ENCODE measurements at regions not wholly inside any gene's neighbourhood (a gene's known extent, or its start where the extent isn't known, plus 50 kb on each side); places are given as distances from the start of the nearest gene placed in this dataset.
A peak's percentile ranks its signal among the peaks of the same experiment; 100 is the strongest.
"Not testable (repeated sequence)": the region's sequence is repeated elsewhere in the genome, so short reads cannot be mapped to it uniquely, and the experiment has no call there.

GRCh38 chr1:181260994-181261393 is 172.5 kb downstream of the IER5 start:
- no peak for DNase-seq

DNA sequence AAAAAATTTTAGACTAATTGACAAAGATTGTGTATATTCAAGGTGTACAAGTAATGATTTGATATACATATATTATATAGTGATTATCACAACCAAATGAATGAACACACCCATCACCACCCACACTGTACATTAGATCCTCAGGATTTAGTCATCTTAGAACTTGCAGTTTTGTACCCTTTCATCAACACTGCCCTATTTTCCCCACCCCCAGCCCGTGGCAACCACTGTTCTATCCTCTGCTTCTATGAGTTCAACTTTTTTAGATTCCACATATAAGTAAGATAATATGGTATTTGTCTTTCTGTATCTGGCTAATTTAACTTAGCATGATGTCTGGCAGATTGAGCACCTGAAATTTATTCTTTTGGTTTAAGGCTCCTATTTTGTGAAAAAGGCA is 173.6 kb downstream of the IER5 start:
- DNase-seq = no peak

GRCh38 chr1:181263444-181263843 is 174.9 kb downstream of the IER5 start:
- DNase-seq = no peak

DNA sequence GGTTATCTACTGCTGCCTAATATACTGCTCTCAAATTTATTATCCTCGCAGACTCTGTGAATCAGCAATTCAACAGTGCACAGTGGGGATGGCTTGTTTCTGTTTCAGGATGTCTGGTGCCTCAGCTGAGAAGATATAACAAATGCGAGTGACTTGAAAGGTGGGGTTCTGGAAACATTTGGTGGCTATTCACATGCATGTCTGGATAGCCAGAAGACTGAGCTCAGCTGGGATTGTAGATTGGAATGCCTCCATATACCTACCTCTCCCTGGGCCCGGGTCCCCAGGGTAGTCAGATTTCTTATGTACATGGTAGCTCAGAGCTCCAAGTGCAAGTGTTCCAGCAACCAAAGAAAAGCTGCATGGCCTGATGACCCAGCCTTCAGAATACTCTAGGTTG is 176.3 kb downstream of the IER5 start:
- no peak for DNase-seq

GRCh38 chr1:181284978-181285377 is 196.5 kb downstream of the IER5 start:
- no peak for DNase-seq

- no peak for DNase-seq
Measured at GRCh38 chr1:181295217-181295616, 188.1 kb upstream of the CACNA1E start.

DNA sequence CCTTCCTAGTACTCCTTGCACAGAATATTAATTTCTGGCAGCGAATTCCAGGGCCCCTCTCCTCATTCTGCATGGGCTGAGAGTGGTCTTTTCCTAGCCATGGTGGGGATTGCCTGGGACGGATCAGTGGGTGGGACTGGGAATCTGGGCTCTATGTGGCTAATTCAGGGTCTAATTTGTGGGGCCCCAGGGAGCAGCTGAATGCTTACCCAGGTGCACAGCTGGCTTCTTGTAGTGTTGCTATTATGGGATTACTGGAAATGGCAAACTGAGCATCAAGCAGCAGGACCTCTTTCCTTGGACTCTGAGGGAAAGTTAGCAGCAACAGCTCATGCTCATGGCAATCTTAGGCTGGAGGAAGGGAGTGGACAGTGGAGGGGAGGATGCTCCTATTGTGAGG is 187.1 kb upstream of the CACNA1E start:
- DNase-seq = no peak

DNA sequence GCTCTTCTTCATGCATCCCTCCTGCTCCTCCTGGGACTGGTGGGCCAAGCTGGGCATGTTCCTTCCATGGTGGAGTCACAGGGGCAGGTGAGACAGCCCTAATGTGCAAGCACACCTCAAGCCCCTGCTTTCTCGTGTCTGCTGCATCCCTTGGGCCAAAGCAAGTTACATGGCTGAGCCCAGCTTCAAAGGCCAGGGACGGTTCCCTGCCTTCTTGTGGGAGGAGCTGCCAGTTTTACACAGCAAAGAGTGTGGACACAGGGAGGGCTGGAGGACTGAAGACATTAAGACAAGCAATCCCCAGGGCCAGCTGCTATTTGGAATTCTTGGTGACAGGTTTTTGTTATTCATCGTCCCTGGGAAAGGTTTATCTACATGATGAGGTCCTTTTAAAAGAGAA is 175.2 kb upstream of the CACNA1E start:
- no peak for DNase-seq

DNA sequence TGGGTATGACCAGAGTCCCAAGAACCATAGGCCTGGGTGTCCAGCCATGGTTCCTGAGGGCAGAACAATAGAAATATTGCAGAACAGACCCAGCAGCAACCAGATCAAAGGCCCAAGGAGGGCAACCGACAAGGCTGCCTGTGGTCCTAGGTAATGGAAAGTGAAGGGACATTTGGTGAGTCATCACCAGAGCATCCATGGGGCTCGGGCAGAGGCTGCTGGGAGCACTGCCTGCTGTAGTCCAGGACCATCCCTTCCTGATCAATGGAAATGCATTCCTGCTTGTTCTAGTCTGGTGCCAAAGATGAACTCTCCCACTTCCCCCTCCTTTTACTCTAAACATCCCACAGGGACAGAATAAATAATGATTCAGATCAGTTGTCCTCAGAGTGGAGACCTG is 172.8 kb upstream of the CACNA1E start:
- DNase-seq = peak; percentile 38

GRCh38 chr1:181312946-181313345 is 170.4 kb upstream of the CACNA1E start:
- no peak for DNase-seq

DNA sequence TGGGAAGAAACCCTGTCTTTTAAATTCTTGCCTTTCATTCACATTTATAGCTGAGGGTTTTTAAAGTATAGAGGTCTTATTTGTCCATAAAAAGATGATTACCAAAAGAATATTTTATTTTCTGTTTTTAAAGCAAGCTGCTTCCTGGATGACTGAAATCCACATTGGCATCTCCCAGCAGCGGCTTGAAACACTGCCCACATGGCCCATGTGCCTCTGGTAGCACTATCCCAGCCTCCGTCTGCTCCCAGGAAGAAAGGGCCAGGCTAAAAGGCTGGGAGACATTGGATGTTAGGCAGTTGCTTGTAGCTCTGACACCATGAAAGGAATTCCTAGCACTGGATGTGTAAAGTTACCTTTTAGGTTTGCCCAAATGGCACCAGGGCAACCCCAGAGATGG is 169.9 kb upstream of the CACNA1E start:
- no peak for DNase-seq

DNA sequence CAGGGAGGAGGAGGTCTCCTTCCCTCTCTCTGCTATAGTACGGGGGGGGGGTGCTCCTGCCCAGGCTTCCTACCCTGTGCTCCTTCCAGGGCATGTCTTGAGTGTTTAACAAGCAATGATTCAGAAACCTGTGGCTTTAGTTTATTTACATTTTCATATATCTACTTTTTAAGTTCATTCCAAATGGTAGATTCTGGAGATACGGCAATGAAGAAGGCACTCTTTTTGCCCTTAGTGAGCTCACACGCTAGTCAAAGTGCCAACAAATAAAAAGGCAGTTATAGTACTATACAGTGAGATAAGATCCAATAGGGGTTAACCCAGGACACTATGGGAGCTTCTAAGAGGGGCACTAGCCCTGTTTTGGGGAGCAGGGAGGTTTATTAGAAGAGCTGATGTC is 169.3 kb upstream of the CACNA1E start:
- DNase-seq = no peak

GRCh38 chr1:181314959-181315358 is 168.4 kb upstream of the CACNA1E start:
- peak; percentile 7 for DNase-seq

DNA sequence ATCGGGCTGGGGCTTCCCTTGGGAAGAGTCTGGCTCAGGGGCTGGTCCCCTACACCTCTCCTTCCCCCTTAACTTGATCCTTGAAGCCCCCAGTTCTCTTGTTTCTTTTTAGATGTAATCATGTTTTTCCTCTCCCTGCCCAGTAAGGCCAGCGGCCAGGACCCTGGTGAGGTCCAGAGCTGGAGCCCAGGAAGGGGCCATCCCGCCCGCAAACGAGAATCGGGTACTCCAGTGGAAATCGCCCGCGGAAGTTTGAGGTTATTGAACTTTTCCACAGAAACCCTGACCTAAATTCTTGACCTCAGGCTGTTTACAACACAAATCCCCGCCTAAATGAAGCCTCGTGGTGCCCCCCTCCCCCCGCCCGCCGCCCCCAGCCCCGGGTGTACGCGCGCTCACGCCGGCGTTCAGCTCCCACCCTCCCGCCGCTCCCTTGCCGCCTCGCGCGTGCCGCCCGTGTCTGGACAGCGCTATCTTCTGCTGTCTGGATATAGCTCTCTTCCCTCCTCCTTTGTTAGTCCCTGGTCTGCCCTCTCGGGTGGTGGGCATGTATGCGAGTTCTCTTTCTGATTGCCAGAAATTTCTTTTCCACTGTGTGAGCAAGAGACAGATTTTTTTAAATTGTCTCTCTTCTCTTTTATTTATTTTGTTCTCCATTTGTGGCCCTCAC is 165.9 kb upstream of the CACNA1E start:
- peak; percentile 33 for DNase-seq

DNA sequence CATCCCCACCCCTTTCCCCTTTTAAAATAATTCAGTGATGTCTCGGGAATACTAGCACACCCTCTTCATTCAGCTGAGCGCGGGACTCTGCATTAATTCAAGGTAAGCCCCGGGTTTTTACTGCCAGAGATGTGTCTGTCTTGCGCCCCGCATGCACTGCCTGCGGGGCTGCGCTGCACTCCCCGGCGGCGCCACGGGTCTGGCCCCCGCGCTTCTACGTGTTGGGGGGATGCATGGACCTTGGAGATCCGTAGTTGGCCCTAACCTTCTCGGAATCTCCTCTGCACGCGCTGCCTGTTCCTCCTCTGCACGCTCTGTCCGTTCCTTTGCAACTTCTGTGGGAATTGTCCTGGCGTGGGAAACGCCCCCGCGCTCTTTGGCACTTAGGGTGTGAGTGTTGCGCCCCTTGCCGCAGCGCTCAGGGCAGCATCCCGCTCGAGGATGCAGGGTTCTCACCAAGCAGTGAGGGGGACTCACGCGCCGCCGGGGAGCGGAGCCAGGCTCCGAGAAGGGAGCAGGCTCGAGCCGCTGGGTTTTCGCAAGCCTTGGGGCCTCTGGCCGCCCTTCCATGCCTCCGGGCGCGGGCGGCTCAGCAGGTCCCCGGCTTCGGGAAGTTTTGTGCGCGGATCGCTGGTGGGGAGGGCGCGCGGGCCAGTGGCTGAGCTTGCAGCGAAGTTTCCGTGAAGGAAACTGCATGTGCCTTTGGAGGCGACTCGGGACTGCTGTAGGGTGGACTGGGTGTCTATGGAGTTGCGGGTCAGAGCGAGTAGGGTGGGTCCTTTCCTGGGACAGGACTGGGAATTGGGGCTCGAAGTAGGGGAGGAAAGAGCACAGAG is 165.1 kb upstream of the CACNA1E start:
- peak; percentile 40 for DNase-seq

DNA sequence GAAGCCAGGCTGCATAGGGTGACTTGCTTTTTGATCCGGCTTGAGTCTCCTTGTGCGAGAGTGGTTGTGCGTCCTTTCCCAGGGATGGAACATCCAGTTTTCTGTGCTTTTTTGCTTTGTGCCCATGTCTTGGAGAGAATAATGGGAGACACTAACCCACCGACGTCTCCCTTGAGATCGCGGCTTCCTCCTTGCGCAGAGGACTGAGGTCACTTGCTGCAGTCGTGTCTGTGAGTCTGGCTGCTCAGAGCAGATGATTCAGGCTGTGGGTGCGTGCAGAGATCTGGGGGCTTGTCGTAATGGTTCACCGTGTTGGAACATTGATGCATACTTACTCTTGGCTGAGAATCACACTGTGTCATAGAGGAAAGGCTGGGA is 164.5 kb upstream of the CACNA1E start:
- DNase-seq = no peak

- DNase-seq = no peak
Measured at GRCh38 chr1:181319907-181320306, 163.4 kb upstream of the CACNA1E start.

DNA sequence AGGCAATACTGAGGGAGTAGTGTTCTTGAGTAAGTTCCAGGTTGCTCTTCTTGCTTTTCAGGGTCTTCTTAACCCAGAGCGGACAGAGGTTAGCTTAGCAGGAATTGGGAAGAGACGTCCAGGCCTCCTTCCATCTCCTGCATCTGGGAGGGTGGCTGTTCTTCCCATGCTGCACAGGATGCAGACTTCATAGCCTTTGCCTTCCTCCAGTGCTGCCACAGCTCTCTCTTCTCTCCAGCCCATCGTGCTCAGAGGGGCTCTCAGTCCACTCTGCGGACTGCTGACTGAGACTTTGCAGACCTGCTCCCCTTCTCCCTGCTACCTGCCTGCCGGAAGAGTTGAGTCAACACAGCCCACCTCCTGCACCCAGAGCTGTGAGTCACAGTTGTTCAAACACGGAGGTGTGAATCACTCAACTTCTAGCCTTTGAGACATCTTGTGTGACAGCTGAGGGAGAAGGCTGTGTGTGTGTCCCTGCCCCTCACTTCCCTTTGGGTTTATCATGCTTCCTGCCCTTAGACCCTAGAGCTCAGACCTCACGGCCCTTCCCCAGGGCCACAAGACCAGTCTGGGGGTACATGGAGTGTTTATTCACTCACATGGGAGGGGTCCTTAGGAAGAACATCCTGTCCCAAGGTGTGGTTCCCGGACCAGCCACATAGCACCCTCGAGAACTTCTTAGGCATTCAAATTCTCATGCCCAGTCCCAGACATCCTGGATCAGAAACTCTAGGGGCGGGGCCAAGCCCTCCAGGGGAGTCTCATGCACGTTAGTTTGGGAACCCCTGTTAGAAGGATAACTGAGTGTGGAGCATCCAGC is 158.3 kb upstream of the CACNA1E start:
- DNase-seq = peak; percentile 78

DNA sequence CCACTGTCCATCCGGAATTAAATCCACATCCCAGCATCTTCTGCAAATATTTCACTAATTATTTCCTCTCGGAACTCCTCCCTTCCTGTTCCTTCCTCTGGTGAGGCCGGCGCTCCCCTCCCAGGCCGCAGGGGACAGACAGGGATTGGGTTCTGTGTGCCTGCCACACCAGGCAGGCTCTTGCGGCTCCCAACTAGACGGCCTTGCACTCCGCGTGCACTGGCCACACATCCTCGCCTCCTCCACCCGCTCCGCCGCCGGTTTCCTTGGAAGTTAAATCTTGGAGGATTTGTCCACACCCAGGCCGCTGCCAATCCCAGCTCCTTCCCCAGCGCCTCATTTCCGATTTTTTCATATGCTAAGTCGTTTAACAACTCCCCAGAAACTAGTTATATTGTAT is 157.6 kb upstream of the CACNA1E start:
- DNase-seq = not testable (repeated sequence)

DNA sequence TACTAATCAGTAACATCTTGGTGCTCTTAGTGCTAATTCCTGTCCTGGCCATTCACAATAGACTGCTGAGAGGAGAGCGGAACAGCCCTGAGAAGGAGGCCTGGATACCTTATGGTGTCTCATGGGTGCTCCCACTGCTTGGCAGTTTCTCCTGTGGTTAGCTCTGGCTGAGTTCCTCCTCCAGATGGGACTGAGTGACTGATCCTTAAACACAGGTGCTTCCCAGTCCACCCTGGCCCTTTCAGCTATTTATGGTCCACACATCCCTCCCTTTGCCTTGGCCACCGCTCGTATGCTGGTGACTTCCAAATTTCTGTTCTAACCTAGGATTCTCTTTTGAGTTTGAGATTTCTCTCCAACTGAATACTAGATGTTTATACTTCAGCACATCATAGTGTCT is 157.0 kb upstream of the CACNA1E start:
- DNase-seq = no peak

GRCh38 chr1:181327796-181328195 is 155.5 kb upstream of the CACNA1E start:
- no peak for DNase-seq

DNA sequence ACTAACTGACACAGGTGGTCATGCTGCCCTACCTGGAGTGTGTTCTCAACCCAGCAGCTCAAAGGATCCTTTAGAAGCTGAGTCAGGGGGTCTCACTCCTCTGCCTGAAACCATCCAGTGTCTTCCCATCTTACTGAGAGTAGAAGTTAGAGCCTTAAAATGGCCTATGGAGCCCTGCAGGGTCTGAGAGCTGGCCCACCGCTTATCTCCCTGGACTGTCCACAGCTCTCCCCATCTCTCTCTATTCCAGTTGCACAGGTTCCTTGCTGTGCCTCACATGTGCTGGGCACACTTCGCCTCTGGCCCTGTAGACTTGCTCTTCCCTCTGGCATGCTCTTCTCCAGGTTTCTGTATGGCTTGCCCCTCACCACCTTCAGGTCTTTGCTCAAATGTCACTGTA is 148.6 kb upstream of the CACNA1E start:
- no peak for DNase-seq

- no peak for DNase-seq
Measured at GRCh38 chr1:181335631-181336030, 147.7 kb upstream of the CACNA1E start.
